Ishikawa (cell line): ENCODE measurements at regions not wholly inside any gene's neighbourhood (a gene's known extent, or its start where the extent isn't known, plus 50 kb on each side); places are given as distances from the start of the nearest gene placed in this dataset.

Experiments used
- CEBPB ChIP-seq: IDR thresholded peaks from 2 replicates; pipeline ENCODE4 v1.6.1; 2012
- CREB1 ChIP-seq: IDR thresholded peaks from 2 replicates; pipeline ENCODE4 v1.6.1; 2012; ENCODE audit warnings: low read depth
- EGR1 ChIP-seq: IDR thresholded peaks from 2 replicates; pipeline ENCODE4 v1.6.1; 2012
- EP300 ChIP-seq: IDR thresholded peaks from 2 replicates; pipeline ENCODE4 v1.6.1; 2012; ENCODE audit warnings: borderline replicate concordance
- FOXM1 ChIP-seq: IDR thresholded peaks from 2 replicates; pipeline ENCODE4 v1.6.1; 2012; ENCODE audit warnings: low read depth, borderline replicate concordance
- NFIC ChIP-seq: IDR thresholded peaks from 2 replicates; pipeline ENCODE4 v1.6.1; 2012
- RAD21 ChIP-seq: IDR thresholded peaks from 2 replicates; pipeline ENCODE4 v1.6.1; 2012; ENCODE audit warnings: low read depth
- TAF1 ChIP-seq: IDR thresholded peaks from 2 replicates; pipeline ENCODE4 v1.6.1; 2012; ENCODE audit warnings: low read depth, mild to moderate bottlenecking
- TCF12 ChIP-seq: IDR thresholded peaks from 2 replicates; pipeline ENCODE4 v1.6.1; 2012; ENCODE audit warnings: low read depth
- TEAD4 ChIP-seq: IDR thresholded peaks from 2 replicates; pipeline ENCODE4 v1.6.1; 2012
- YY1 ChIP-seq: IDR thresholded peaks from 2 replicates; pipeline ENCODE4 v1.6.1; 2012; ENCODE audit warnings: low read depth
- ZBTB7A ChIP-seq: IDR thresholded peaks from 2 replicates; pipeline ENCODE4 v1.6.1; 2012; ENCODE audit warnings: low read depth
- TF ChIP-seq, protein P1 (sequence below): IDR thresholded peaks from 2 replicates; pipeline ENCODE4 v1.6.1; 2012; ENCODE audit warnings: low read depth, mild to moderate bottlenecking
- TF ChIP-seq, protein P2 (sequence below): IDR thresholded peaks from 2 replicates; pipeline ENCODE4 v1.6.1; 2012
- TF ChIP-seq, protein P3 (sequence below): IDR thresholded peaks from 2 replicates; pipeline ENCODE4 v1.6.1; 2012

DNA sequence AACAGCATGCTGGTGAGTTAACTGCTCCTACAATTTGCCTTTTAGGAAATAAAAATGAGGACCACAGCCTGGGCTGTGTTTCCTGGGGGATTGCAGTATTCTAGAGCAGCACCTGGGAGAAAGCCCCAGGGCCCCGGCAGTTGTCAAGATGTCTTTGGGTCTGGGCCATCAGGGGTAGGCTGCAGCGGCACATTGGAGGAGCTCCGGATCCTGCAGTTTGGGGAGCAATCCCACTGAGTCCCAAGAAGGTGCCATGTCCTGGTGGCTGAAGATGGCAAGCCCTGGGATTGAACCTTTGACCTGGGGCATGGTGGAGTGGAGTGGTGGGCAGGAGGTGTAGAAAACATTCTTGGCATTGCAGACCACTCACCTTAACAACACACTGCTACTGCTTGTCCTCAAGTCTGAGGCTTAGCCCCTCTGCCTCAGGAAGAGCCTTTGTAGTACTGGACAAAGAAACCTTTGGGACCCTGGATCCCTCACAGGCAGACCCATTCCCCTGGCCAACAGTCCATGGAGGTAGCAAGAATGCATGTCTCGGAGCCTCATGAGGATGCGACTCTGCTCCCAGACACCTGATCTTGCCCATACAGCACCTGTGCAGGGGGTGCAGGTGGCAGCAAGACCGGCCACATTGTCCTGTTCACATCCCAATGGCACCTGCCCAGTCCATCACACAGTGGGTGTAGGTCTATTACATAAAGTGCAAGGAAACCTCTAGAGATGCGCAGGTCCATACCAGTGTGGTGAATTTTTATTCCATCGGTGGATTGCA, 159.1 kb upstream of the IRX2 start:
- TF ChIP-seq, protein P1, sequence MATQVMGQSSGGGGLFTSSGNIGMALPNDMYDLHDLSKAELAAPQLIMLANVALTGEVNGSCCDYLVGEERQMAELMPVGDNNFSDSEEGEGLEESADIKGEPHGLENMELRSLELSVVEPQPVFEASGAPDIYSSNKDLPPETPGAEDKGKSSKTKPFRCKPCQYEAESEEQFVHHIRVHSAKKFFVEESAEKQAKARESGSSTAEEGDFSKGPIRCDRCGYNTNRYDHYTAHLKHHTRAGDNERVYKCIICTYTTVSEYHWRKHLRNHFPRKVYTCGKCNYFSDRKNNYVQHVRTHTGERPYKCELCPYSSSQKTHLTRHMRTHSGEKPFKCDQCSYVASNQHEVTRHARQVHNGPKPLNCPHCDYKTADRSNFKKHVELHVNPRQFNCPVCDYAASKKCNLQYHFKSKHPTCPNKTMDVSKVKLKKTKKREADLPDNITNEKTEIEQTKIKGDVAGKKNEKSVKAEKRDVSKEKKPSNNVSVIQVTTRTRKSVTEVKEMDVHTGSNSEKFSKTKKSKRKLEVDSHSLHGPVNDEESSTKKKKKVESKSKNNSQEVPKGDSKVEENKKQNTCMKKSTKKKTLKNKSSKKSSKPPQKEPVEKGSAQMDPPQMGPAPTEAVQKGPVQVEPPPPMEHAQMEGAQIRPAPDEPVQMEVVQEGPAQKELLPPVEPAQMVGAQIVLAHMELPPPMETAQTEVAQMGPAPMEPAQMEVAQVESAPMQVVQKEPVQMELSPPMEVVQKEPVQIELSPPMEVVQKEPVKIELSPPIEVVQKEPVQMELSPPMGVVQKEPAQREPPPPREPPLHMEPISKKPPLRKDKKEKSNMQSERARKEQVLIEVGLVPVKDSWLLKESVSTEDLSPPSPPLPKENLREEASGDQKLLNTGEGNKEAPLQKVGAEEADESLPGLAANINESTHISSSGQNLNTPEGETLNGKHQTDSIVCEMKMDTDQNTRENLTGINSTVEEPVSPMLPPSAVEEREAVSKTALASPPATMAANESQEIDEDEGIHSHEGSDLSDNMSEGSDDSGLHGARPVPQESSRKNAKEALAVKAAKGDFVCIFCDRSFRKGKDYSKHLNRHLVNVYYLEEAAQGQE: no peak

DNA sequence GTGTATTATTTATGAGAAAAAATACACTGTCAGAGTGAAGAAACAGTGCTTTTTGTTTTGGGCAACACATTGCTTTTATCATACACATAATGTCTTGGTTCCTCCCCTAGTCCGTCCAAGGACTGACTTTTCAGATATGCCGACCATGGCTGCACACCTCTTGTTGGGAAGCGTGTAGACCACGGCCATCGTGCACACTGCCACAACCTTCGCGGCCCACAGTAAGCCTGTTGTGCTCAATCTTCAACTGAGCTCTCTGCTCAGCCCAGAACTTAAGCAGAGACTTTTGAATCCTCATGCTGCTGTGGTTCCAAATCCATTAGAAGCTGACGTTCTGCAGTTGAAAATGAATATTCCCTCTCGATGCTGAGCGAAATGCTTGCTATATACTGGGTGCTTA, 157.6 kb upstream of the IRX2 start:
- no peak for TF ChIP-seq TCF12
- no peak for TF ChIP-seq YY1
- TF ChIP-seq ZBTB7A: no peak
- TF ChIP-seq, protein P2, sequence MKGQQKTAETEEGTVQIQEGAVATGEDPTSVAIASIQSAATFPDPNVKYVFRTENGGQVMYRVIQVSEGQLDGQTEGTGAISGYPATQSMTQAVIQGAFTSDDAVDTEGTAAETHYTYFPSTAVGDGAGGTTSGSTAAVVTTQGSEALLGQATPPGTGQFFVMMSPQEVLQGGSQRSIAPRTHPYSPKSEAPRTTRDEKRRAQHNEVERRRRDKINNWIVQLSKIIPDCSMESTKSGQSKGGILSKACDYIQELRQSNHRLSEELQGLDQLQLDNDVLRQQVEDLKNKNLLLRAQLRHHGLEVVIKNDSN: no peak
- TF ChIP-seq RAD21: no peak
- TF ChIP-seq, protein P3, sequence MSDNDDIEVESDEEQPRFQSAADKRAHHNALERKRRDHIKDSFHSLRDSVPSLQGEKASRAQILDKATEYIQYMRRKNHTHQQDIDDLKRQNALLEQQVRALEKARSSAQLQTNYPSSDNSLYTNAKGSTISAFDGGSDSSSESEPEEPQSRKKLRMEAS: no peak
- TF ChIP-seq TEAD4: no peak
- TF ChIP-seq EGR1: no peak
- TF ChIP-seq CREB1: no peak
- no peak for TF ChIP-seq EP300

DNA sequence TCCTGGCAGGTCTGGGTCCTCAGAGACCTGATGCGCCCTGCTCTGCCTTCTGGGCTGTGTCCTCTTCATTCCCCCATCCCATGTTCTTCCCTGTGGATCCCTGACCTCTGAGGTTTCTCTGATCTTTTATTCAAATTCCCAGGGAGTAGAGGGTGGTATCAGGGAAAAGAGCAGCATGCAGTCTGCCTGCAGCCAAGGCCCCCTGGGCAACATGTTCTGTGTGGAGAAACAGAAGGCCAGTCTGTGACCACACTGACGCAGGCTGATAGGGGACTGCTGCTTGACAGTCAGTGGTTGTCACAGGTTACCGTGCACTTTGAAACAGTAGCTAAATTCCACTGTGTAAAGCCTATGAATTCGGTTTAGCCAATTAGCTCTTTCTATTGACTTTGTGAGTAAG, 156.6 kb upstream of the IRX2 start:
- TF ChIP-seq TCF12 (no peak), CREB1 (no peak), TAF1 (no peak), EGR1 (no peak), CEBPB (no peak), RAD21 (no peak), NFIC (no peak), TEAD4 (no peak)
- TF ChIP-seq, protein P1: no peak
- TF ChIP-seq, protein P3: no peak

DNA sequence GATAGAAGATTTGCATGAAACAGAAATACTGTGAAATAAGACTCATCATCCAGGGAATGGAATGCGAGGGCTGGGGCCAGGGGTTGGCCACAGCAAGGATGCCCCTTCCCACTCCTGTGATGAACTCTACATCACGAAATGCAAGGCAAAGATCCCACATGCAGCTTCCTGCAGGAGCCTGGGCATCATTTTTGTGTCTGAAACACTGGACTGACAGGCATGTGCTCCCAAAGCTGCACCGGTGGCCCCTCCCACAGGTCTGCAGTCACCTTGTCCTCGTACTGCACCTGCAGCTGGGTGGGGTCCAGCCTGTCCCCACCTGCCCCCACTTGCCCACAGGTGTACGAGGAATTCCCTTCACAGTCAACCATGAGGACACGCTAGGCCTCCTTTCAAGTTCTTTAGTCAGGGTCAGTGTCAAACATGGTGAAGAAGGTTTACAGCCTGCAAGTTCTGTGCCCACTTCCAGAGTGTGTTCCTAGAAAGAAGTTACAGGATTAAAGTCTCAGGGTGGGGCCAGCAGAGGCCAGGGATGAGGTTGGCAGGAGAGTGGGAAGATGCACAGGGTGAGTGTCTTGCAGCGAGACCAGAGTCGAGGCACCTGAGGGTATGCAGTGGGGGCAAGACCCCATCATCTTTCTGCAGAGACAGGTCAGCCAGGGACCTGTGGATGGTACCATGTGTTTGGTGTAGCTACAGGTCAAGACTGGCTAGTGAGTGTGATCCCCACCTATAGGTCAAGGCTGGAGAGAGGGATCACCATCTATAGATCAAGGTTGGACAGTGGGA, 155.0 kb upstream of the IRX2 start:
- TF ChIP-seq NFIC (no peak), FOXM1 (no peak), CEBPB (no peak), EP300 (no peak), ZBTB7A (no peak), EGR1 (no peak), CREB1 (no peak), RAD21 (no peak), TEAD4 (no peak), TCF12 (no peak), YY1 (no peak), TAF1 (no peak)
- TF ChIP-seq, protein P1: no peak
- TF ChIP-seq, protein P2: no peak
- TF ChIP-seq, protein P3: no peak
